Stimulated activated CD4-positive, alpha-beta T cell treated with anti-CD3 and anti-CD28 coated beads, Interleukin-1b, Interleukin-23, amount 100 ng/mL, for 48 hours (primary cell): ENCODE measurements at regions not wholly inside any gene's neighbourhood (a gene's known extent, or its start where the extent isn't known, plus 50 kb on each side); places are given as distances from the start of the nearest gene placed in this dataset.

Experiments
- DNase-seq: peaks from one replicate; pipeline ENCODE4 v3.0.0-alpha.2; 2020

- DNase-seq = no peak
Measured at GRCh38 chr4:149029056-149029651, 586.9 kb upstream of the NR3C2 start.

- DNase-seq = no peak
Measured at GRCh38 chr4:149026696-149027095, 584.5 kb upstream of the NR3C2 start.

GRCh38 chr4:149017002-149017734, 575.0 kb upstream of the NR3C2 start:
- no peak for DNase-seq

- DNase-seq = no peak
Measured at GRCh38 chr4:149009223-149009622, 567.0 kb upstream of the NR3C2 start.

- DNase-seq = no peak
Measured at GRCh38 chr4:149008415-149009025, 566.3 kb upstream of the NR3C2 start.

- no peak for DNase-seq
Measured at GRCh38 chr4:149005191-149005590, 563.0 kb upstream of the NR3C2 start.

GRCh38 chr4:148999924-149000323, 557.7 kb upstream of the NR3C2 start:
- DNase-seq = no peak

GRCh38 chr4:148998719-148999118, 556.5 kb upstream of the NR3C2 start:
- no peak for DNase-seq

- DNase-seq = no peak
Measured at GRCh38 chr4:148986951-148987350, 544.7 kb upstream of the NR3C2 start.

GRCh38 chr4:148984951-148985350, 542.7 kb upstream of the NR3C2 start:
- DNase-seq = no peak

- DNase-seq = no peak
Measured at GRCh38 chr4:148982200-148982599, 540.0 kb upstream of the NR3C2 start.

GRCh38 chr4:148980782-148981480, 538.7 kb upstream of the NR3C2 start:
- DNase-seq = no peak

- DNase-seq = no peak
Measured at GRCh38 chr4:148978301-148978700, 536.1 kb upstream of the NR3C2 start.

- no peak for DNase-seq
Measured at GRCh38 chr4:148975464-148975863, 533.2 kb upstream of the NR3C2 start.

GRCh38 chr4:148965080-148965479, 522.9 kb upstream of the NR3C2 start:
- no peak for DNase-seq

- DNase-seq = no peak
Measured at GRCh38 chr4:148964456-148964855, 522.2 kb upstream of the NR3C2 start.

GRCh38 chr4:148962539-148963290, 520.5 kb upstream of the NR3C2 start:
- no peak for DNase-seq

- DNase-seq = no peak
Measured at GRCh38 chr4:148961526-148961925, 519.3 kb upstream of the NR3C2 start.

- DNase-seq = no peak
Measured at GRCh38 chr4:148958317-148958716, 516.1 kb upstream of the NR3C2 start.

- no peak for DNase-seq
Measured at GRCh38 chr4:148955564-148956297, 513.5 kb upstream of the NR3C2 start.

GRCh38 chr4:148954011-148954749, 512.0 kb upstream of the NR3C2 start:
- no peak for DNase-seq

- DNase-seq = no peak
Measured at GRCh38 chr4:148951346-148951745, 509.1 kb upstream of the NR3C2 start.
